H9 (cell line): ENCODE measurements at regions not wholly inside any gene's neighbourhood (a gene's known extent, or its start where the extent isn't known, plus 50 kb on each side); places are given as distances from the start of the nearest gene placed in this dataset.

Experiments
- DNase-seq: peaks from one replicate; pipeline ENCODE4 v3.0.0-alpha.2; 2017
- H2AFZ ChIP-seq: one replicate; pipeline ENCODE4 v1.6.1; 2013; ENCODE audit warnings: mild to moderate bottlenecking, low read length, control low read depth, moderate library complexity
- H2AK5ac ChIP-seq: 2 replicates; pipeline ENCODE4 v1.6.1; 2013; ENCODE audit warnings: low read length, control low read depth, mixed read lengths; ENCODE audit not compliant: insufficient read length
- H2BK120ac ChIP-seq: one replicate; pipeline ENCODE4 v1.6.1; 2013; ENCODE audit warnings: low read depth, mild to moderate bottlenecking, low read length, control low read depth, inconsistent platforms; ENCODE audit not compliant: poor library complexity, severe bottlenecking
- H2BK12ac ChIP-seq: 2 replicates; pipeline ENCODE4 v1.6.1; 2013; ENCODE audit warnings: low read length, control low read depth, mixed read lengths, low read depth; ENCODE audit not compliant: insufficient read length
- H2BK15ac ChIP-seq: 2 replicates; pipeline ENCODE4 v1.6.1; 2013; ENCODE audit warnings: low read depth, low read length, control low read depth
- H2BK20ac ChIP-seq: one replicate; pipeline ENCODE4 v1.6.1; 2013; ENCODE audit warnings: low read depth, mild to moderate bottlenecking, low read length, control low read depth, inconsistent platforms; ENCODE audit not compliant: poor library complexity, severe bottlenecking
- H2BK5ac ChIP-seq: 2 replicates; pipeline ENCODE4 v1.6.1; 2013; ENCODE audit warnings: low read length, control low read depth, mixed read lengths; ENCODE audit not compliant: insufficient read length
- H3K14ac ChIP-seq: 2 replicates; pipeline ENCODE4 v1.6.1; 2013; ENCODE audit warnings: low read length, control low read depth; ENCODE audit not compliant: insufficient read depth
- H3K18ac ChIP-seq: 2 replicates; pipeline ENCODE4 v1.6.1; 2013; ENCODE audit warnings: low read depth, mild to moderate bottlenecking, mixed read lengths, low read length, control low read depth; ENCODE audit not compliant: insufficient read length
- H3K23ac ChIP-seq: 2 replicates; pipeline ENCODE4 v1.6.1; 2013; ENCODE audit warnings: low read length, control low read depth, mixed read lengths, low read depth; ENCODE audit not compliant: insufficient read length
- H3K23me2 ChIP-seq: 2 replicates; pipeline ENCODE4 v1.6.1; 2013; ENCODE audit warnings: low read depth, mild to moderate bottlenecking, mixed read lengths, low read length, control low read depth; ENCODE audit not compliant: insufficient read length, poor library complexity, severe bottlenecking
- H3K27ac ChIP-seq: 2 replicates; pipeline ENCODE4 v1.5.1; 2013; ENCODE audit warnings: low read length, control low read depth, mixed read lengths, low read depth; ENCODE audit not compliant: insufficient read length
- H3K27me3 ChIP-seq: 2 replicates; pipeline ENCODE4 v1.6.1; 2013; ENCODE audit warnings: low read length, control low read depth, inconsistent platforms; ENCODE audit not compliant: insufficient read depth
- H3K4ac ChIP-seq: 2 replicates; pipeline ENCODE4 v1.6.1; 2013; ENCODE audit warnings: low read depth, mild to moderate bottlenecking, control low read depth, inconsistent platforms, low read length, moderate library complexity
- H3K4me1 ChIP-seq: 2 replicates; pipeline ENCODE4 v1.6.1; 2013; ENCODE audit warnings: low read length, control low read depth, inconsistent platforms; ENCODE audit not compliant: insufficient read depth
- H3K4me2 ChIP-seq: 2 replicates; pipeline ENCODE4 v1.6.1; 2013; ENCODE audit warnings: low read length, control low read depth, mixed read lengths; ENCODE audit not compliant: insufficient read length, insufficient read depth
- H3K56ac ChIP-seq: 2 replicates; pipeline ENCODE4 v1.6.1; 2013; ENCODE audit warnings: low read depth, mild to moderate bottlenecking, mixed read lengths, low read length, control low read depth; ENCODE audit not compliant: insufficient read length
- H3K79me1 ChIP-seq: 2 replicates; pipeline ENCODE4 v1.6.1; 2013; ENCODE audit warnings: low read depth, mild to moderate bottlenecking, moderate library complexity, low read length, control low read depth, inconsistent platforms; ENCODE audit not compliant: insufficient read depth, poor library complexity, severe bottlenecking
- H3K79me2 ChIP-seq: 2 replicates; pipeline ENCODE4 v1.6.1; 2013; ENCODE audit warnings: low read length, control low read depth, inconsistent platforms; ENCODE audit not compliant: insufficient read depth
- H3K9ac ChIP-seq: 2 replicates; pipeline ENCODE4 v1.6.1; 2013; ENCODE audit warnings: low read length, control low read depth, mixed read lengths; ENCODE audit not compliant: insufficient read length; ENCODE audit errors: extremely low read depth
- H3K9me3 ChIP-seq: one replicate; pipeline ENCODE4 v1.6.1; 2013; ENCODE audit warnings: low read depth, low read length, inconsistent platforms; ENCODE audit not compliant: control insufficient read depth
- H3T11ph ChIP-seq: one replicate; pipeline ENCODE4 v1.6.1; 2013; ENCODE audit warnings: mild to moderate bottlenecking, low read length, control low read depth, inconsistent platforms
- H4K20me1 ChIP-seq: one replicate; pipeline ENCODE4 v1.6.1; 2013; ENCODE audit not compliant: control insufficient read depth, insufficient read length, insufficient read depth
- H4K5ac ChIP-seq: 2 replicates; pipeline ENCODE4 v1.6.1; 2013; ENCODE audit warnings: low read depth, mild to moderate bottlenecking, mixed read lengths, low read length, control low read depth; ENCODE audit not compliant: insufficient read length
- H4K8ac ChIP-seq: replicated peaks from 2 replicates; pipeline ENCODE4 v1.6.1; 2013; ENCODE audit warnings: low read length, control low read depth, mixed read lengths, low read depth; ENCODE audit not compliant: insufficient read length
- H4K91ac ChIP-seq: 2 replicates; pipeline ENCODE4 v1.6.1; 2013; ENCODE audit warnings: low read depth, mild to moderate bottlenecking, moderate library complexity, mixed read lengths, low read length, control low read depth; ENCODE audit not compliant: insufficient read length
- H3K27ac Mint-ChIP-seq, 3 experiments: 2 replicates in 2 of 3; 3 replicates in 1 of 3; pipeline ENCODE4 v1.8.0; 2020 to 2021; ENCODE audit warnings: mixed read lengths in 3 of 3, mild to moderate bottlenecking in 1 of 3, moderate library complexity in 1 of 3
- H3K27me3 Mint-ChIP-seq: 2 replicates; pipeline ENCODE4 v1.8.0; 2021; ENCODE audit warnings: low read depth, mild to moderate bottlenecking, moderate library complexity, mixed read lengths
- H3K36me3 Mint-ChIP-seq, 3 experiments: 2 replicates in 2 of 3; 3 replicates in 1 of 3; pipeline ENCODE4 v1.8.0; 2020 to 2021; ENCODE audit warnings: low read depth in 3 of 3, mixed read lengths in 3 of 3; ENCODE audit not compliant: insufficient read depth in 1 of 3
- H3K4me1 Mint-ChIP-seq, 2 experiments: 2 replicates each; pipeline ENCODE4 v1.8.0; 2020; ENCODE audit warnings: mixed read lengths in 2 of 2
- H3K4me3 Mint-ChIP-seq, 2 experiments: 2 replicates in 1 of 2; 3 replicates in 1 of 2; pipeline ENCODE4 v1.8.0; 2020 to 2021; ENCODE audit warnings: mild to moderate bottlenecking in 2 of 2, mixed read lengths in 2 of 2, moderate library complexity in 1 of 2
- H3K9me3 Mint-ChIP-seq, 2 experiments: 2 replicates in 1 of 2; 3 replicates in 1 of 2; pipeline ENCODE4 v1.8.0; 2020; ENCODE audit warnings: mild to moderate bottlenecking in 2 of 2, mixed read lengths in 2 of 2, moderate library complexity in 1 of 2
- whole genome bisulfite sequencing: extraction: QIAGEN DNeasy Blood & Tissue Kit; methylation state at CpG from one replicate; pipeline ENCODE4 v1.1.7; 2013; ENCODE audit warnings: missing lambda C conversion rate, low lambda C conversion rate, mixed read lengths; ENCODE audit not compliant: insufficient read length; ENCODE audit errors: extremely low coverage; 5-methylcytosine and 5-hydroxymethylcytosine counted together
- TF ChIP-seq, protein P1 (sequence below): fragments of 200-600 bp; sonication (generic); conservative IDR thresholded peaks from 3 replicates; pipeline ENCODE4 v1.8.0; 2021; ENCODE audit warnings: antibody characterized with exemption, mild to moderate bottlenecking

DNA sequence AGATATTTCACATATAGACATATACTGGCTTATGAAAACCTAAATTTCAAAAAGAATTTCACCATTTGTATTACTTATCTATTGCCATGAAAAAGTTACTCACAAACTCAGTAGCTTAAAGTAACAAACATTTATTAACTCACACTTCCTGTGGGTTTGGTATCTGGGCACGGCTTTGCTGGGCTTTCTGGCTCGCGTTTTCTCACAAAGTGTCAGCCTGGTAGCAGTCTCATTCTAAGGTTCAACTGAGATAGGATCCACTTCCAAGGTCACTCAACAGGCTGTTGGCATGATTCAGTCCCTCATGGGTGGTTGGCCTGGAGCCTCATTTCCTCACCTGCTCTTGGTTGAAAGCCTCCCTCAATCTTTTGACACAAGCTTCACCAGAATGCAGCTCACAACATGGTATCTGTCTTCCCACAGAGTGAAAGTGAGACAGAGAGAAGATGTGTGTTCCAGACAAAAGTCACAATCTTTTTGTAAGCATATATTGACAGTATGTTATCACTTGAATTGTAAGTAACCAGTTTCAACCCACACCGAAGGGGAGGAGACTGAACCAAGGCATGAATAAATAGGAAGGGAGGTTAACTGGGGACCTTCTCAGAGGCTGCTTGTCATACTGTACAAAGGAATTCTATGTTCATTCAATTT is 1065.8 kb upstream of the SPRY2 start:
- TF ChIP-seq, protein P1, sequence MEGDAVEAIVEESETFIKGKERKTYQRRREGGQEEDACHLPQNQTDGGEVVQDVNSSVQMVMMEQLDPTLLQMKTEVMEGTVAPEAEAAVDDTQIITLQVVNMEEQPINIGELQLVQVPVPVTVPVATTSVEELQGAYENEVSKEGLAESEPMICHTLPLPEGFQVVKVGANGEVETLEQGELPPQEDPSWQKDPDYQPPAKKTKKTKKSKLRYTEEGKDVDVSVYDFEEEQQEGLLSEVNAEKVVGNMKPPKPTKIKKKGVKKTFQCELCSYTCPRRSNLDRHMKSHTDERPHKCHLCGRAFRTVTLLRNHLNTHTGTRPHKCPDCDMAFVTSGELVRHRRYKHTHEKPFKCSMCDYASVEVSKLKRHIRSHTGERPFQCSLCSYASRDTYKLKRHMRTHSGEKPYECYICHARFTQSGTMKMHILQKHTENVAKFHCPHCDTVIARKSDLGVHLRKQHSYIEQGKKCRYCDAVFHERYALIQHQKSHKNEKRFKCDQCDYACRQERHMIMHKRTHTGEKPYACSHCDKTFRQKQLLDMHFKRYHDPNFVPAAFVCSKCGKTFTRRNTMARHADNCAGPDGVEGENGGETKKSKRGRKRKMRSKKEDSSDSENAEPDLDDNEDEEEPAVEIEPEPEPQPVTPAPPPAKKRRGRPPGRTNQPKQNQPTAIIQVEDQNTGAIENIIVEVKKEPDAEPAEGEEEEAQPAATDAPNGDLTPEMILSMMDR: no peak
- no peak overlapping the region for H3K4me2 ChIP-seq

More for the DNA sequence above, 1065.8 kb upstream of the SPRY2 start:
- Mint-ChIP-seq H3K9me3 (no peaks in the 10 kb centered on the region), H3K27me3 (no peaks in the 10 kb centered on the region), H3K4me3 (no peak overlapping the region), H3K27ac (no peak overlapping the region; a peak in 1 of 7 replicates), H3K36me3 (no peaks in the 10 kb centered on the region; a peak in 1 of 7 replicates), H3K4me1 (no peaks in the 10 kb centered on the region)
- Histone ChIP-seq H4K8ac (no peak overlapping the region), H2BK120ac (no peak overlapping the region), H3K9ac (no peak overlapping the region), H3K18ac (no peak overlapping the region), H2AK5ac (no peak overlapping the region), H3K27me3 (no peaks in the 10 kb centered on the region), H3K9me3 (no peaks in the 10 kb centered on the region), H3K56ac (no peak overlapping the region), H3K4me1 (no peaks in the 10 kb centered on the region), H3K23me2 (no peaks in the 10 kb centered on the region), H2BK12ac (no peak overlapping the region), H4K20me1 (no peaks in the 10 kb centered on the region), H2BK20ac (no peak overlapping the region), H3K14ac (no peak overlapping the region), H3T11ph (no peak overlapping the region), H2AFZ (no peak overlapping the region), H3K79me1 (no peaks in the 10 kb centered on the region), H3K4ac (no peak overlapping the region), H4K5ac (no peak overlapping the region), H3K23ac (no peak overlapping the region), H2BK15ac (no peak overlapping the region), H4K91ac (no peak overlapping the region), H2BK5ac (no peak overlapping the region), H3K27ac (no peak overlapping the region), H3K79me2 (no peaks in the 10 kb centered on the region)
- DNase-seq: no peak
- no CpG with 5 or more reads among the region's 4 CpGs for WGBS
